Mucosa of descending colon (tissue), 3 donors: ENCODE measurements at regions not wholly inside any gene's neighbourhood (a gene's known extent, or its start where the extent isn't known, plus 50 kb on each side); places are given as distances from the start of the nearest gene placed in this dataset.

ENCODE experiments used
- ATAC-seq: fragments of 200-7000 bp; cut with Tn5 transposase; one replicate; pipeline ENCODE4 v1.9.1; 2020; ENCODE audit warnings: mild to moderate bottlenecking, moderate library complexity
- DNase-seq, 3 donors: peaks; one replicate each; pipeline ENCODE4 v3.0.0-alpha.2; 2020
- H3K36me3 ChIP-seq: fragments of 200-600 bp; one replicate; pipeline ENCODE4 v1.8.0; 2021; ENCODE audit warnings: low read depth, mild to moderate bottlenecking
- H3K4me1 ChIP-seq: fragments of 200-600 bp; one replicate; pipeline ENCODE4 v1.8.0; 2021; ENCODE audit warnings: low read depth, mild to moderate bottlenecking
- H3K4me3 ChIP-seq: fragments of 200-600 bp; one replicate; pipeline ENCODE4 v1.8.0; 2021; ENCODE audit warnings: mild to moderate bottlenecking
- H3K9me3 ChIP-seq: fragments of 200-600 bp; one replicate; pipeline ENCODE4 v1.8.0; 2021; ENCODE audit warnings: mild to moderate bottlenecking
- intact Hi-C, 2 donors: fragments of 100-400 bp; cut with DNase I in 1 of 2; cut with micrococcal nuclease in 1 of 2; formaldehyde crosslinking; loops; one replicate each; pipeline versions ENCODE4 v1.11.0 to v1.11.1; 2022; cut with DNase I, micrococcal nuclease
- TF ChIP-seq, protein P1 (sequence below): fragments of 200-600 bp; IDR thresholded peaks from one replicate; pipeline ENCODE4 v1.8.0; 2022; ENCODE audit warnings: antibody characterized with exemption, mild to moderate bottlenecking
- donor health status: DM: no; HTN: no; CAD: no; lungs with moderate emphysema.
- donor health status: DM: no; HTN: no; CAD: no.
- donor health status: DM: no; HTN: yes; CAD: no.

DNA sequence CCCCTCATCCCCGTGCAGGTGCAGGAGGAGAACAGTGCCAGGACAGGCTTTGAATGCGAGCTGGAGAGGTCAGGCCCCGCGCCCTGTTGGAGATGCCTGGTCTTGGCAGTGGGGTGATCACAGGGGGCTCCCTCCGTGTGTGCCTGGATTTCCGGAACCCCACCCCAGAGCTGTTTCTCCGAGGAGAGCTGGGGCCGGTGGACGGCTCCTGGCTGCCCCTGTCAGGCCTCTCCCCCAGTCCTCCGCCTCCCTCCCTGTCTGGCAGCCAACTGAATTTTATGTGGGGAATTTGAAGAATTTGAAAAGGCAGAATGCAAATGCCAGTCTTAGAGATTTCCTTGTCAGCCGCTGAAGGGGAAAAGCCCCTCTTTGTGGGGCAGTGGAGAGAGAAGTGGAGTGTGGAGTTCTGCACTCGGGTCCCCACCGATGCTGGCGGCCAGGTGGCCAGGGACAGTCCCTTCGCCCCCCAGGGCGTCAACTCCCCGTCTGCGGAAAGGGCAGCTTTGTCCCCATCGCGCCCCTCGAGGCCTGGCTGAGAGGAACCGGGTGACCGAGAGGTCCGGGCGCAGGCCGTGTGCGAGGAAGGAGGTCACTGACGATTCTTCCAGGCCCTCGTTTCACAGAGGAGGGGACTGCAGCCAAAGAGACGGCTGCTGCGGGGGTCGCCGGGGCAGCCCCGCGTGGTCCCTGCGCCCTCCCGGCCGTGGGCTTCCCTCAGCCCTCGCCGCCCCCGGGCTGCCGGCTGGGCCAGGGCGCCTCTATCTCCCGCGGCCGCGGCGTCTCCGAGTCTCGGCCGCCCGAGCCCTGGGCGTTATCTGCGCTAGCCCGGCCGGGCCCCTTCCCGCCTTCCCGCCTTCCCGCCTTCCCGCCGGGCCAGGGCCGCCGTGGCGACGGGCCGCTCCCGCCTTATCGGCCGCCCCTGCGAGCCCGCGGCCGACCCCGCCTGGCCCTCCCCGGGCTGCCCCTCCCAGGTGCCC lies 56.0 kb upstream of the LCTL start:
- DNase-seq, result peak in 1 of 3 donors; percentile 54
- intact Hi-C loops, result no loop called here
- H3K4me3 ChIP-seq, result no peak overlapping the region

DNA sequence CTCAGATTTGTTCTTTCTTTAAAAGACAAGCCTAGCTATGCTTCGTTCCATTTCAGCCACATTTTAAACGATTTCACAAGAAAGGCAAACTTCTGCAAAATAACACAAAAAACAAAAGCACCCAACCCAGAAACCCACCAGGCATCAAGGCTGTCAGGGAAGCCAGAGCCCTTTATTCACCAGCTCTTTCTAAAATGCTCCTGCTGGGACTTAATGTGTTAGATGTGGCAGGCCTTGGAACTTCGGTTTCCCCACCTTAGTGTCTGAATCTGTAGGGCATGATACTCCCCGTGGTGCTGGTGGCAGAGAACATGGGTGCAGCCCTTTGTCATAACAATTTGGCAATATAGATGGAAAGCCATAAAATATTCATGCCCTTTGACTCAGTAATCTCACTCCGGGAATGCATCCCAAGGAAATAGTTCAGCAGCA lies 56.8 kb upstream of the LCTL start:
- ATAC-seq (peak; percentile 74), DNase-seq (peak in 1 of 3 donors; percentile 52)
- Histone ChIP-seq H3K4me1 (peaks cover 29% of the 10 kb centered on the region), H3K4me3 (no peak overlapping the region), H3K36me3 (no peaks in the 10 kb centered on the region), H3K9me3 (no peaks in the 10 kb centered on the region)
- TF ChIP-seq, protein P1, sequence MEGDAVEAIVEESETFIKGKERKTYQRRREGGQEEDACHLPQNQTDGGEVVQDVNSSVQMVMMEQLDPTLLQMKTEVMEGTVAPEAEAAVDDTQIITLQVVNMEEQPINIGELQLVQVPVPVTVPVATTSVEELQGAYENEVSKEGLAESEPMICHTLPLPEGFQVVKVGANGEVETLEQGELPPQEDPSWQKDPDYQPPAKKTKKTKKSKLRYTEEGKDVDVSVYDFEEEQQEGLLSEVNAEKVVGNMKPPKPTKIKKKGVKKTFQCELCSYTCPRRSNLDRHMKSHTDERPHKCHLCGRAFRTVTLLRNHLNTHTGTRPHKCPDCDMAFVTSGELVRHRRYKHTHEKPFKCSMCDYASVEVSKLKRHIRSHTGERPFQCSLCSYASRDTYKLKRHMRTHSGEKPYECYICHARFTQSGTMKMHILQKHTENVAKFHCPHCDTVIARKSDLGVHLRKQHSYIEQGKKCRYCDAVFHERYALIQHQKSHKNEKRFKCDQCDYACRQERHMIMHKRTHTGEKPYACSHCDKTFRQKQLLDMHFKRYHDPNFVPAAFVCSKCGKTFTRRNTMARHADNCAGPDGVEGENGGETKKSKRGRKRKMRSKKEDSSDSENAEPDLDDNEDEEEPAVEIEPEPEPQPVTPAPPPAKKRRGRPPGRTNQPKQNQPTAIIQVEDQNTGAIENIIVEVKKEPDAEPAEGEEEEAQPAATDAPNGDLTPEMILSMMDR, result no peak
- intact Hi-C loops, result no loop called here

More for the DNA sequence above, 56.0 kb upstream of the LCTL start:
- H3K4me1 ChIP-seq, result peaks cover 29% of the 10 kb centered on the region
- peak; percentile 21 for ATAC-seq
- H3K36me3 ChIP-seq, result no peaks in the 10 kb centered on the region
- TF ChIP-seq, protein P1, result no peak
- no peaks in the 10 kb centered on the region for H3K9me3 ChIP-seq

DNA sequence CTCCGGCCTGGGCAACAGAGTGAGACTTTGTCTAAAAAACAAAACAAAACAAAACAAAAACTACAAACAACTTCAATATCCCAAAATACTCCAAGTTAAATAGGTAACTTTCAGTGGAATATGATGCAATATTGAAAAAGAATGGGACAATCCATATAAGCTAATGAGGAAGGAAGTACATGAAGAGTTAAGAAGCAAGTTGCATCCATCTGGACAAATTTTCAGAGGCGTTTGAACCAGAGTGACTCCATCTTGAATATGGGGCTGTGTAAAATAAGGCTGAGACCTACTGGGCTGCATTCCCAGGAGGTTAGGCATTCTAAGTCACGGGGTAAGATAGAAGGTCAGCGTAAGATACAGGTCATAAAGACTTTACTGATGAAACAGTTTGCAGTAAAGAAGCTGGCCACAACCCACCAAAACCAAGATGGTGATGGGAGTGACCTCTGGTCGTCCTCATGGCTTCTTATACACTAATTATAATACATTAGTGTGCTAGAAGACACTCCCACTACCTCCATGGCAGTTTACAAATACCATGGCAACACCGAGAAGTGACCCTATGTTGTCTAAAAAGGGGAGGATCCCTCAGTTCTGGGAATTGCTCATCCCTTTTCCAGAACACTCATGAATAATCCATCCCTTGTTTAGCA lies 58.1 kb upstream of the LCTL start:
- no peaks in the 10 kb centered on the region for H3K9me3 ChIP-seq
- H3K36me3 ChIP-seq, result no peaks in the 10 kb centered on the region
- H3K4me3 ChIP-seq, result no peak overlapping the region
- H3K4me1 ChIP-seq, result peaks cover 27% of the 10 kb centered on the region
- no peak for ATAC-seq
- intact Hi-C loops, result no loop called here
- TF ChIP-seq, protein P1, result no peak
- no peak for DNase-seq

DNA sequence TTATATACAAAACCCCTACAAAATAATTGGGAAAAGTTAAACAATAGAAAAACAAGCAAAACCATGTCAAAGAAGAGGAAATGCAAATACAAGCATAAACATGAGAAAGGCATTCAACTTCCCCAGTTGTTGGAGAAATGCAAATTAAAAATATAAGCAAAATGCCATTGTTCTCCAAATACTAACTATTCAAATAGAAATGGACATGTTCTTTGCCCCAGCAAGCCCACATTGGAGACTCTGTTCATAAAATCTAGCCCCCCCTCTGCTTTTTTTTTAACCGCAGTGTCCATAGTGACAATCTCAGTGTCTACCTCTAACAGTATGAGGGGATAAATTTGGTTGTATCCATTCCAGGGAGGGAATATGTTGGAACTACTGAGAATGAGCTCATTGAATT lies 59.7 kb upstream of the LCTL start:
- Histone ChIP-seq H3K9me3 (no peaks in the 10 kb centered on the region), H3K4me3 (no peak overlapping the region), H3K36me3 (no peaks in the 10 kb centered on the region), H3K4me1 (peaks cover 19% of the 10 kb centered on the region)
- ATAC-seq (no peak), DNase-seq (no peak)
- TF ChIP-seq, protein P1, result no peak
- intact Hi-C loops, result no loop called here

DNA sequence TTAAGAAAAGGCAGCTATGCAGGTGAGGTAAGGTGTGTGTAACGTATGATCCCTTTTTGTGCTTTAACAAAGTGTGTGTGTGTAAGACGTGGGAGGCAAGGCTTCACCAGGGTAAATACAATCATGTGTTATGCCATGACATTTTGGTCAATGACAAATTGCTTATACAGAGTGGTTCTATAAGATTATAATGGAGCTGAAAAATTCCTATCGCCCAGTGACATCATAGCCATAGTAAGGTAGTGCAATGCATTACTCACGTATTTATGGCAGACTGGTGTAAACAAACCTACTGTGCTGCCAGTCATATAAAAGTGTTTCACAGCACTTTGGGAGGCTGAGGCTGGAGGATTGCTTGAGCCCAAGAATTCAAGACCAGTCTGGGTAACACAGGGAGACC lies 60.2 kb upstream of the LCTL start:
- peak; percentile 66 for ATAC-seq
- no peaks in the 10 kb centered on the region for H3K9me3 ChIP-seq
- no peak for DNase-seq
- H3K4me3 ChIP-seq, result no peak overlapping the region
- TF ChIP-seq, protein P1, result no peak
- intact Hi-C loops, result no loop called here
- no peaks in the 10 kb centered on the region for H3K36me3 ChIP-seq
- H3K4me1 ChIP-seq, result peaks cover 19% of the 10 kb centered on the region
